Prostate gland (tissue), 2 donors: ENCODE measurements at regions not wholly inside any gene's neighbourhood (a gene's known extent, or its start where the extent isn't known, plus 50 kb on each side); places are given as distances from the start of the nearest gene placed in this dataset.

Source experiments
- POLR2A ChIP-seq: fragments of 450-650 bp; IDR thresholded peaks from one replicate; pipeline ENCODE4 v1.6.1; 2016; ENCODE audit warnings: antibody characterized with exemption, mild to moderate bottlenecking
- POLR2AphosphoS5 ChIP-seq: sonication (generic); formaldehyde crosslinking; IDR thresholded peaks from one replicate; pipeline ENCODE4 v1.6.1; 2017; ENCODE audit warnings: antibody characterized with exemption
- TF ChIP-seq, protein P1 (sequence below), 4 experiments: fragments of 200-600 bp in 2 of 4; fragments of 450-650 bp in 2 of 4; sonication (generic) in 2 of 4; IDR thresholded peaks; 1 replicate in 3 of 4; 2 replicates in 1 of 4; pipeline ENCODE4 v1.5.1; 2016 to 2019; ENCODE audit warnings: antibody characterized with exemption in 4 of 4, mild to moderate bottlenecking in 2 of 4, moderate library complexity in 2 of 4

- TF ChIP-seq, protein P1, sequence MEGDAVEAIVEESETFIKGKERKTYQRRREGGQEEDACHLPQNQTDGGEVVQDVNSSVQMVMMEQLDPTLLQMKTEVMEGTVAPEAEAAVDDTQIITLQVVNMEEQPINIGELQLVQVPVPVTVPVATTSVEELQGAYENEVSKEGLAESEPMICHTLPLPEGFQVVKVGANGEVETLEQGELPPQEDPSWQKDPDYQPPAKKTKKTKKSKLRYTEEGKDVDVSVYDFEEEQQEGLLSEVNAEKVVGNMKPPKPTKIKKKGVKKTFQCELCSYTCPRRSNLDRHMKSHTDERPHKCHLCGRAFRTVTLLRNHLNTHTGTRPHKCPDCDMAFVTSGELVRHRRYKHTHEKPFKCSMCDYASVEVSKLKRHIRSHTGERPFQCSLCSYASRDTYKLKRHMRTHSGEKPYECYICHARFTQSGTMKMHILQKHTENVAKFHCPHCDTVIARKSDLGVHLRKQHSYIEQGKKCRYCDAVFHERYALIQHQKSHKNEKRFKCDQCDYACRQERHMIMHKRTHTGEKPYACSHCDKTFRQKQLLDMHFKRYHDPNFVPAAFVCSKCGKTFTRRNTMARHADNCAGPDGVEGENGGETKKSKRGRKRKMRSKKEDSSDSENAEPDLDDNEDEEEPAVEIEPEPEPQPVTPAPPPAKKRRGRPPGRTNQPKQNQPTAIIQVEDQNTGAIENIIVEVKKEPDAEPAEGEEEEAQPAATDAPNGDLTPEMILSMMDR (IDR thresholded peaks at IDR 0.05), result no peak
- no peak for TF ChIP-seq POLR2AphosphoS5
- no peak for TF ChIP-seq POLR2A
Measured at GRCh38 chr10:110442746-110443145, 55.0 kb upstream of the DUSP5 start.
